Trophoblast cell (in vitro differentiated cells and primary cell): ENCODE measurements at regions not wholly inside any gene's neighbourhood (a gene's known extent, or its start where the extent isn't known, plus 50 kb on each side); places are given as distances from the start of the nearest gene placed in this dataset.

ENCODE experiments used
- DNase-seq, 2 donors: peaks; one replicate each; pipeline ENCODE4 v3.0.0-alpha.2; 2016
- H2AFZ ChIP-seq: 2 replicates; pipeline ENCODE4 v1.6.1; 2013; ENCODE audit warnings: low read length, moderate library complexity, mild to moderate bottlenecking; ENCODE audit not compliant: insufficient read depth, poor library complexity
- H2AK5ac ChIP-seq: 2 replicates; pipeline ENCODE4 v1.6.1; 2013; ENCODE audit warnings: mild to moderate bottlenecking, low read length
- H2BK120ac ChIP-seq: 2 replicates; pipeline ENCODE4 v1.6.1; 2013; ENCODE audit warnings: low read length, mild to moderate bottlenecking, moderate library complexity; ENCODE audit not compliant: insufficient read depth, poor library complexity
- H2BK12ac ChIP-seq: 2 replicates; pipeline ENCODE4 v1.6.1; 2013; ENCODE audit warnings: mild to moderate bottlenecking, low read length, moderate library complexity
- H2BK5ac ChIP-seq: 2 replicates; pipeline ENCODE4 v1.6.1; 2013; ENCODE audit warnings: low read length, low read depth, moderate library complexity, mild to moderate bottlenecking; ENCODE audit not compliant: poor library complexity
- H3K14ac ChIP-seq: 2 replicates; pipeline ENCODE4 v1.6.1; 2013; ENCODE audit warnings: mild to moderate bottlenecking, low read length
- H3K18ac ChIP-seq: 2 replicates; pipeline ENCODE4 v1.6.1; 2013; ENCODE audit warnings: mild to moderate bottlenecking, low read length
- H3K23ac ChIP-seq: 2 replicates; pipeline ENCODE4 v1.6.1; 2013; ENCODE audit warnings: low read length
- H3K27ac ChIP-seq: 2 replicates; pipeline ENCODE4 v1.5.1; 2013; ENCODE audit warnings: low read depth, mild to moderate bottlenecking, inconsistent platforms, low read length, moderate library complexity
- H3K27me3 ChIP-seq: 2 replicates; pipeline ENCODE4 v1.6.1; 2013; ENCODE audit warnings: inconsistent platforms, mild to moderate bottlenecking, low read length, moderate library complexity; ENCODE audit not compliant: insufficient read depth
- H3K36me3 ChIP-seq, 2 experiments: 1 replicate in 1 of 2; 2 replicates in 1 of 2; pipeline ENCODE4 v1.6.1; 2013; ENCODE audit warnings: low read length in 2 of 2, mild to moderate bottlenecking in 2 of 2, moderate library complexity in 1 of 2; ENCODE audit not compliant: insufficient read depth in 2 of 2, control insufficient read depth in 1 of 2
- H3K4ac ChIP-seq: 2 replicates; pipeline ENCODE4 v1.6.1; 2013; ENCODE audit warnings: low read depth, mild to moderate bottlenecking, low read length, moderate library complexity
- H3K4me1 ChIP-seq, 2 experiments: 1 replicate in 1 of 2; 2 replicates in 1 of 2; pipeline ENCODE4 v1.6.1; 2013; ENCODE audit warnings: low read length in 2 of 2, mild to moderate bottlenecking in 2 of 2, moderate library complexity in 1 of 2; ENCODE audit not compliant: insufficient read depth in 2 of 2, control insufficient read depth in 1 of 2
- H3K4me2 ChIP-seq: 2 replicates; pipeline ENCODE4 v1.6.1; 2013; ENCODE audit warnings: inconsistent platforms, mild to moderate bottlenecking, low read length, moderate library complexity
- H3K4me3 ChIP-seq: 2 replicates; pipeline ENCODE4 v1.5.1; 2013; ENCODE audit warnings: mild to moderate bottlenecking, low read depth, low read length, inconsistent platforms
- H3K79me1 ChIP-seq: one replicate; pipeline ENCODE4 v1.6.1; 2013; ENCODE audit warnings: low read length
- H3K79me2 ChIP-seq: 2 replicates; pipeline ENCODE4 v1.6.1; 2013; ENCODE audit warnings: low read length, mild to moderate bottlenecking; ENCODE audit not compliant: control insufficient read depth, insufficient read depth, poor library complexity
- H3K9ac ChIP-seq: 2 replicates; pipeline ENCODE4 v1.6.1; 2013; ENCODE audit warnings: mild to moderate bottlenecking, low read length
- H3K9me3 ChIP-seq: 2 replicates; pipeline ENCODE4 v1.6.1; 2013; ENCODE audit warnings: low read depth, mild to moderate bottlenecking, control low read depth, inconsistent platforms, low read length; ENCODE audit not compliant: insufficient read depth
- H4K12ac ChIP-seq: 2 replicates; pipeline ENCODE4 v1.6.1; 2013; ENCODE audit warnings: low read depth, mild to moderate bottlenecking, low read length, moderate library complexity
- H4K8ac ChIP-seq: 2 replicates; pipeline ENCODE4 v1.6.1; 2013; ENCODE audit warnings: low read depth, mild to moderate bottlenecking, low read length, moderate library complexity
- H4K91ac ChIP-seq: one replicate; pipeline ENCODE4 v1.6.1; 2013; ENCODE audit warnings: low read depth, mild to moderate bottlenecking, low read length, moderate library complexity
- WGBS: extraction: QIAGEN DNeasy Blood & Tissue Kit; methylation state at CpG from one replicate; pipeline ENCODE4 v1.1.7; 2013; ENCODE audit warnings: missing lambda C conversion rate; ENCODE audit not compliant: insufficient read length, insufficient coverage; ENCODE audit errors: extremely low coverage; 5-methylcytosine and 5-hydroxymethylcytosine counted together

DNA sequence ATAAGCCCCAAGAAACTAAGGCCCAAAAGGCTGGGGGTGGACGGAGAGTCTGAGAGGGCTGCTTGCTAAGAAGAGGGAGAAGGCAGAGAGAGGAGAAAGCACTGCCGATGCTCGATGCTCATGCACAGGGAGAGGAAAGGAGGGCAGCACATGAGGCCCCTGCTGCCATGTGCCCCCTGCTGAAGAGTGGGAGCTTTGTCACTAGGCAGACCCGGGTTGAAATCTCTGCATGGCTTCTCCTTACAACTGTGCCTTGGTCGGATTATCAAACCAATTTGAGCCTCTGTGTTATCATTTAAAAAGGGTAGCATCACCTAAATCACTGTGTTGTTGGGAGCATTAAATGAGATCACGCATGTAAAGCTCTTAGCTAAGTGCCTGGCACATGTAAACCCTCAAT is 330.5 kb downstream of the NXPE2 start:
- WGBS, result no CpG with 5 or more reads among the region's 6 CpGs
- H2BK5ac ChIP-seq, result no peak overlapping the region
- H3K4me1 ChIP-seq, result no peaks in the 10 kb centered on the region
- no peaks in the 10 kb centered on the region for H3K79me1 ChIP-seq
- H2AK5ac ChIP-seq, result no peak overlapping the region
- no peak overlapping the region for H3K18ac ChIP-seq
- no peak overlapping the region for H3K4ac ChIP-seq
- no peak overlapping the region for H3K4me3 ChIP-seq
- H3K79me2 ChIP-seq, result no peaks in the 10 kb centered on the region
- H2AFZ ChIP-seq, result no peak overlapping the region
- no peak overlapping the region for H3K4me2 ChIP-seq
- H2BK12ac ChIP-seq, result no peak overlapping the region
- H4K91ac ChIP-seq, result no peak overlapping the region
- no peak overlapping the region for H3K27ac ChIP-seq
- no peak overlapping the region for H4K12ac ChIP-seq
- H2BK120ac ChIP-seq, result no peak overlapping the region
- no peak overlapping the region for H3K14ac ChIP-seq
- no peak for DNase-seq
- no peak overlapping the region for H4K8ac ChIP-seq
- no peak overlapping the region for H3K9ac ChIP-seq
- no peak overlapping the region for H3K23ac ChIP-seq
- peaks cover 2% of the 10 kb centered on the region for H3K9me3 ChIP-seq
- no peaks in the 10 kb centered on the region for H3K36me3 ChIP-seq
- no peaks in the 10 kb centered on the region for H3K27me3 ChIP-seq

DNA sequence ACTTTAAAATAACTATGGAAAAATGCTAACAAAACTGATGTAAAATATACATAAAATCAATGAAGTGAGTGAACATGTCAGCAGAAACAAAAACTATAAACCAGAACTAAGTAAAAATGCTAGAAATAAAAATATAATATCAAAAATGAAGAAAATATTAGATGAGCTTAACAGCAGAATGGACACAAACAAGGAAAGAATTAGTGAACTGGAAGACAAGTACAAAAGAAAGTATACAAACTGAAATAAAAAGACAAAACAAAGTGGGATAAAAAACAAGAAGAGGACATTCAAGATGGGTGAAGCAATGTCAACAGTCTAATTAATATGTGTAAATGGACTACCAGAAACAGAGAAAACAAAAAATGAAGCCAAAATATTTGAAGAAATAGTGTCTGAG is 339.2 kb downstream of the NXPE2 start:
- H3K27ac ChIP-seq, result no peak overlapping the region
- no peaks in the 10 kb centered on the region for H3K4me1 ChIP-seq
- H4K91ac ChIP-seq, result no peak overlapping the region
- no peak overlapping the region for H4K8ac ChIP-seq
- H4K12ac ChIP-seq, result no peak overlapping the region
- H3K14ac ChIP-seq, result no peak overlapping the region
- no peaks in the 10 kb centered on the region for H3K36me3 ChIP-seq
- no peak overlapping the region for H2BK12ac ChIP-seq
- H2AK5ac ChIP-seq, result no peak overlapping the region
- DNase-seq, result no peak
- no peak overlapping the region for H3K18ac ChIP-seq
- no peak overlapping the region for H3K4me2 ChIP-seq
- no peak overlapping the region for H3K23ac ChIP-seq
- H3K79me2 ChIP-seq, result no peaks in the 10 kb centered on the region
- H3K9me3 ChIP-seq, result no peaks in the 10 kb centered on the region
- no peak overlapping the region for H2BK120ac ChIP-seq
- no peak overlapping the region for H3K4ac ChIP-seq
- H3K79me1 ChIP-seq, result no peaks in the 10 kb centered on the region
- no peak overlapping the region for H2BK5ac ChIP-seq
- H3K27me3 ChIP-seq, result no peaks in the 10 kb centered on the region
- no peak overlapping the region for H3K4me3 ChIP-seq
- no peak overlapping the region for H3K9ac ChIP-seq
- H2AFZ ChIP-seq, result no peak overlapping the region

DNA sequence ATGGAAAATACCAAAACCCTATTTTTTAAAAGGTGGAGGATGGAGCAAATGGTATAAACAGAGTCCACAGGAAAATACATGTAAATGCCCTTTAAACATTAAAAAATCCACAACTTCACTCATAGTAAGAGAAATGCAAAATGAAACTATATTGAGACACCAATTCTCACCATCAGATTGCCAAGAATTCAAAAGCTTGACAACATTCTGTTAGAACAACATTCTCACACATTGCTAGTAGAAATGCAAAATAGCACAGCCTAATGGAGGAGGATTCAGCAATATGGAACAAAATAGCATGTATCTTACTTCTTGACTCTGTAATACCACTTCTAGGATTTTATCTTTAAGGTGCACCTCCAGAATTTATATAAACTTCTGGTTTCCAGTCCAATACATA is 351.8 kb downstream of the NXPE2 start:
- Histone ChIP-seq H3K27ac (no peak overlapping the region), H2AFZ (no peak overlapping the region), H3K23ac (no peak overlapping the region), H3K4ac (no peak overlapping the region), H4K8ac (no peak overlapping the region), H3K4me2 (no peak overlapping the region), H3K9me3 (no peaks in the 10 kb centered on the region), H3K79me2 (no peaks in the 10 kb centered on the region), H3K36me3 (no peaks in the 10 kb centered on the region), H3K18ac (no peak overlapping the region), H3K79me1 (no peaks in the 10 kb centered on the region), H2BK120ac (no peak overlapping the region), H4K12ac (no peak overlapping the region), H4K91ac (no peak overlapping the region), H3K14ac (no peak overlapping the region), H2BK5ac (no peak overlapping the region), H3K4me1 (no peaks in the 10 kb centered on the region), H3K27me3 (no peaks in the 10 kb centered on the region), H2BK12ac (no peak overlapping the region), H2AK5ac (no peak overlapping the region), H3K4me3 (no peak overlapping the region), H3K9ac (no peak overlapping the region)
- no peak for DNase-seq

DNA sequence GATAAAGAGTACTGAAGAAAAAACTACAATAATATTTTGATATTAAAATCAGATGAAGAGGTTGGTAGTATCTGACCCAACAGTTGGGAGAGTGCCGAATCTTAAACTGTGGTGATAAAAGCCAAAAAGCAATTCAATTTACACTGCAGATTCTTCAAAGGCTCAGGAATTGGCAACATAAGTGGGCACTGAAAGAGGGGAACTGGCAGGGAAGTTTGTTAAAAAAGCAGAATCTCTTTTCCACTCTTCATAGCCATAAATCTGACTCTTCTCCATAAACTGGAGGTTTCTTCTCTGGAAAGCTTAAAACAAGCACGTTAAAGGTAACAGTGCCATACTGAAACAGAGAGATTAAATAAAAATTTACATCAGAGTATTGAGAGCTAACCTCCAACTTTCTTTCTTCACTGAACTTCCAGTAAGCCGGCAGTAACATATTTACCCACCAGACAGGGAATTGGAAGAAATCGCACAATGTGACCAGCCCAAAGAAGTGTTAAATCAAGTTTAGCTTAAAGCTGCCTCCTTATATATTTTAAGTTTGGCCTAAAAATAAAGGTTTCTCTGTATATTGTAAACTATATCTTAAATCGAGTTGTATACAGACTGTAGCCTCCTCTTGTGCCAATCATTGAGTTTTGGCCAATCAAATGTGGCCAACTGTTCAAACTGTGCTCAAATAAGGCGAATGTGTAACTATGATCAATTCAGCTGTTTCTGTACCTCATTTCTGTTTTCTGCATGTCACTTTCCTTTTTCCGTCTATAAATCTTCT is 358.3 kb downstream of the NXPE2 start:
- Histone ChIP-seq H2BK5ac (no peak overlapping the region), H3K27me3 (no peaks in the 10 kb centered on the region), H3K36me3 (no peaks in the 10 kb centered on the region), H3K27ac (no peak overlapping the region), H2BK12ac (no peak overlapping the region), H3K9me3 (no peaks in the 10 kb centered on the region), H2AFZ (no peak overlapping the region), H3K4me1 (no peaks in the 10 kb centered on the region), H3K79me2 (no peaks in the 10 kb centered on the region), H3K4ac (no peak overlapping the region), H3K18ac (no peak overlapping the region), H3K79me1 (no peaks in the 10 kb centered on the region), H3K4me3 (no peak overlapping the region), H4K12ac (no peak overlapping the region), H3K4me2 (no peak overlapping the region), H3K23ac (no peak overlapping the region), H4K8ac (no peak overlapping the region), H2BK120ac (no peak overlapping the region), H3K14ac (no peak overlapping the region), H4K91ac (no peak overlapping the region), H2AK5ac (no peak overlapping the region), H3K9ac (no peak overlapping the region)
- no CpG with 5 or more reads among the region's 7 CpGs for WGBS
- DNase-seq, result no peak
